GM19025 (cell line): ENCODE measurements at regions not wholly inside any gene's neighbourhood (a gene's known extent, or its start where the extent isn't known, plus 50 kb on each side); places are given as distances from the start of the nearest gene placed in this dataset.
"Not testable (repeated sequence)": the region's sequence is repeated elsewhere in the genome, so short reads cannot be mapped to it uniquely, and the experiment has no call there.

ENCODE experiments used
- ATAC-seq: cut with Tn5 transposase; IDR thresholded peaks from one replicate; pipeline ENCODE4 v1.9.1; 2021; ENCODE audit warnings: mild to moderate bottlenecking, low read depth, moderate library complexity; ENCODE audit not compliant: unreplicated experiment

DNA sequence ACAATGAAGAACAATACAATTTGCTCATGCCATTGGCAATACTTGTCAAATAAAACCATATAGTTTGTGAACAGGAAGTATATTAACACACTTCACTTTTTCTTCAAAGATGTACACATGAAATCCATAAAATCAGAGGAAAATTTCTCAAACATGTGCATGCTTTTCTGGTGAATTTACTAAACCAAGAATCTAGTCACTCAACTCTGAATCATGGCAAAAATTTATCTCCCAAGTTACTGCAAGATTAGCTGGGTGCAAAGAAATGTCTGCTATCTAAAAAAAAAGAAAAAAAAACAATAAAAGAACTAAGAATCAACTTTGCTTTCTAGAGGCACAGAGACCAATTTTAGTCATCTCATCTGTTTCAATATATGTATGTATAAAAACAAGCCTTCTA, 419.2 kb downstream of the NR4A2 start:
- ATAC-seq = no peak

DNA sequence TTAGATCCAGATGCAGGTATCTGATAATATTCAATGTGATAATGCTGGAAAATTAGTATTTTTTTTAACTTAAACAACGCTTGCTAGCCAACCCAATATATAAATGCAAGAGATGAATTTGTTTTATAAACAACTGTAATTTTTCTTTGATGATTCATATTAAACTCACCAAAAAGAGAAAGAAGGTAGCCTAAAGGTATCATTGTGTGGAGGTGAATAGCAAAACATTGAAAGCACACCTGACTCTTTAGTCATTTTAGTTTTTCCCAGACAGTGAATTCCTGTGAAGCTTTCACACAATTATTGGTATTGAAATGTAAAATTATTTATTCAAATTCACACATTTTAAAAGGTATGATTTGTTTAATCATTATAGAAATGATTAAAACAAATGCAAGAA, 424.0 kb downstream of the NR4A2 start:
- no peak for ATAC-seq

DNA sequence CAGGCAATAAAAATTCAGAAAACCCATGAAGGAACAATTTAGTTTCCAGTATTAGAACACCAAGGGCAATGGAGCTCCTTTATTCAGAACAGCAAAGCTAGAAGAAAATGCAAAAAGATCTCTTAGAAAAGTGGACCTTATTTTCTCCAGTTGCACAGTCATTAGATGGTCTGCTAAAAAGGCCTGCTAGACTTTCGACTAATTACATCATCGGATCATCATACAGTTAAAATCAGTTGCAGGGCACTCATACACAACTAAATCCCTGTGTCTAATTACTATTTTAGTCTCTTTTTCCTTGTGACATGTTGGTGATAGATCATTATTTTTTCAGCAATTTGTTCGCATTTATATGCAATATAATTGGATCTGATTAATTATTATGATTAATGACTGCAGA, 425.3 kb downstream of the NR4A2 start:
- no peak for ATAC-seq

DNA sequence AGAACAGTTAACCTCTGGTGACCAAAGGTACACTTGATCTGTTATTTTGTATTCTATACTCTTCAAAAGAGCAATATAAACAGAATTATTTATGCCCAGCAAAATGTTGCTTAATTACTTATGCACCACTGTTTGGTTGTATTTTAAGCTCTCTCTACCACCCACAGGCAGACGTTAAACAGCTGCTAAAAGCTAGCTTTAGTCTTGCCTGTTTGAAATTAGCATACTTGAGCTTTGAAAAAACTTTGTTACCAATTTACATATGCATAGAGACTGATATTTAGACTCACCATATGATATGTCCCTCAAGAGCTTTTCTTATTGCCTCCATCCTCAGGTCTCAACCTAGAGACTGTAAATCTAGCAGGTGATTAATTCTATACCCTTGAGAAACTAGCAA, 426.9 kb downstream of the NR4A2 start:
- no peak for ATAC-seq

DNA sequence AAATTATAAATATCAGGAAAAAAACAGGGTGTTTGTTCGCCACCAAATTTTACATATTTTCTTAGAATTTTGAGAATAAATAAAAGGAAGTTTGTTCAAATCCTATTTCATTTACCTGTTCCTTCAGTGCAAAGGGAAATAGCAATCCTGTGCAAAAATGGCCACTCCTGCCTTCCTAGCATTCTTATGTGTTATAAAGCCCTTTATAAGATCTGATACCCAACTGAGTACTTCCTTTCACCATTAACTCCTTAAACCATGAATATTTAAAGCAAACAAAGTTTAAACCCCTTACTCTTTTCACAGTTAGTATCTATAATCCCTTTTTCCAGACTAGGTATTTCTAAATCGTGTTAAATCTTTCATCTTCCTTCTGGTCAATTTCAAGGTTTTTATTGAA, 427.8 kb downstream of the NR4A2 start:
- ATAC-seq = no peak

DNA sequence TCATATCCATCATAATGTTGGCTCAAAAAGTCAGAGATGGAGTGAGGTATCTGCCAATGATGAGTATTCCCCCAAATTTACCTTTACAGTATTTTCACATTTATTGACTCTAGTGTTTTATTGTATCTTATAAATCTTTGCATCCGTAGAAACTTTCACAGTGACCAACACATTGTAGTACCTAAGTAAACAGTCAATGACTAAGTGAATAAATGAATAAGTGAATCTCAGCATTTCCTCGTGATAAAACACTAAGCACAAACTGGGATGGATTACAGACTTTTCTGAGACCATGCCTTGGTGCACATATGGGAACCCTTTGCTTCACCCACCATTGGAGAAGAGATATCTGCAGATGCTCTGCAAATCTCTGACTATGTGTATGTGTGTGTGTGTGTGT, 429.9 kb downstream of the NR4A2 start:
- ATAC-seq = no peak

DNA sequence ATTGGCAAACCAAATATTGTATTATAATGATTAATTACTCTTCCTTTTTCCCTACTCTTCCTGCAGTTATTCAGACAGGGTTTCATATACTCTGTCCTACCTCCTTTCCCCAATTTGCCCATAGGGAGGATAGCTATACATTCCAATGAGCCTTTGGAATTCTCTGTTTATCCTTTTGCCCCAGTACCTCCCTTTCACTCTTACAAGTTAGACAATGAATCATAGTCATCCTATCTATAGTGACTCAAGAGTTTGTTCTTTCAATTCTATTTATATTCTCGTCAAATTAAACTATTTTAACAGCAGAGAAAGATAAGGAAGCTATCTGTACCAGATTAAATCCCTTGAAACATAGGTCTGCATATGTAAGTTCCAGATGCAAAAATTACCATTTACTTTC, 437.5 kb downstream of the NR4A2 start:
- no peak for ATAC-seq

DNA sequence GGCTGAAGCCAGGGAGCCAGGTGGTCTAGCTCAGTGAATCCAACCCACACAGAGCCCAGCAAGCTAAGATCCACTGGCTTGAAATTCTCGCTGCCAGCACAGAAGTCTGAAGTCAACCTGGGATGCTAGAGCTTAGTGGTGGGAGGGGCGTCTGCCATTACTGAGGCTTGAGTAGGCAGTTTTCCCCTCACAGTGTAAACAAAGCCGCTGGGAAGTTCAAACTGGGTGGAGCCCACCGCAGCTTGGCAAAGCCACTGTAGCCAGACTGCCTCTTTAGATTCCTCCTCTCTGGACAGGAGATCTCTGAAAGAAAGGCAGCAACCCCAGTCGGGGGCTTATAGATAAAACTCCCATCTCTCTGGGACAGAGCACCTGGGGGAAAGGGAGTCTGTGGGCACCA, 452.1 kb downstream of the NR4A2 start:
- ATAC-seq = not testable (repeated sequence)

DNA sequence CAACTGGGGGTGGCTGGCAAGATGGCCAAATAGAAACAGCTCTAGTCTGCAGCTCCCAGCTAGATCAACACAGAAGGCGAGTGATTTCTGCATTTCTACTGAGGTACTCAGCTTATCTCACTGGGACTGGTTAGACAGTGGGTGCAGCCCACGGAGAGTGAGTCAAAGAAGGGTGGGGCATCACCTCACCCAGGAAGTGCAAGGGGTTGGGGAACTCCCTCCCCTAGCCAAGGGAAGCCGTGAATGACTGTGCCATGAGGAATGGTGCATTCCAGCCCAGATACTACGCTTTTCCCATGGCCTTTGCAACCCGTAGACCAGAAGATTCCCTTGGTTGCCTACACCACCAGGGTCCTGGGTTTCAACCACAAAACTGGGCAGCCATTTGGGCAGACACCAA, 452.6 kb downstream of the NR4A2 start:
- not testable (repeated sequence) for ATAC-seq

DNA sequence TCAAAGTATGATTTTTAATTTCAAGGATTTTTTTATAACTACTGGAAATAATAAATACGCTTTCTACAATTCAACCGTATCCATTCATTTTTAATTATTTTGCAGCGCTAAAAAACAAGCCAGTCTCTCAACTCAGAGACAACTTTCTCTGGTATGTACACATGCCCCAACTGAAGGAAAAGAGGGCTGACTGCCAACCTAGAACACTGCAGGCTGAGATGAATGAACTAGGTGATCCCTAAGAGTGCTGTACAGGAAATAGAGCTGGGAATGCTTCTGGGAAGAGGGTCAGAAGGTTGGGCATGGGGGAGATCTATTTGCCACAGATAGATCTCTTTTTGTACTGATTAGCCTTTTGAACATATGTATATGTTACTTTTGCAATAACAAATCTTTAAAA, 460.1 kb downstream of the NR4A2 start:
- no peak for ATAC-seq

DNA sequence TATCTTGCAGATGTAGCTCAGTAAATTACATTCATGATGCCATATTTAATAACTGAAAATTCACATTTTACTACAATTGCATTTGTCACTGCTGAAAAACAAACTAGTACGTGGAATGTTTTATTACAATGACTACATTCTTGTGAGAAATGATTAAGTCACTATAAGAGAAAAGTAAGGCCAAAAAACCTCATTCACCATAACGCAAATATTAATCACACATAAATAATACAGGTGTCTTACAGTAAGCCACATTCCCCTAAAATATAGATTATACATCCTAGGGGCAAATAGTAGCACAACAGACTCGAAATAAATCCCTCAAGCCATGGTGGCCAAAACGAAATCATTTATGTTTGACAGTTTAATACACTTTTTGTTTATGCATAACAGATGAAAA, 460.6 kb downstream of the NR4A2 start:
- ATAC-seq = no peak

DNA sequence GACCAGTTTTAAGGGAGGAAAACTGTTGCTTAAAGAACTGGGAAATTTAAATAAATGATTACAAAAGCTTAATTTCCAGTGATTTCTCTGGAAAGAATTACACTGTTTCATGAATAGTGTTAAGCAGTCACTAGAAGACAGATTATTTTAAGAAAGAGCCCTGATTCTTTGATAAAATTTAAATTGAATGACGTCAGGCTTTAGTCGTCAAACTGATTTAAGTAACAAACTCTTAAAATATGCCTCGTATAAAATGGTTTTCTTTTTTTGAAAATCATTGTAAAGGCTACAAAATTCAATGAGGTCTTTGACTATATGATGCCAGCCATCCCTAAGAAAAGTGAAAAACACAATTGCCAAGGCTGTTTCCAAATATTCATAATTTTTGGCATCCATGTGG, 465.0 kb downstream of the NR4A2 start:
- no peak for ATAC-seq

DNA sequence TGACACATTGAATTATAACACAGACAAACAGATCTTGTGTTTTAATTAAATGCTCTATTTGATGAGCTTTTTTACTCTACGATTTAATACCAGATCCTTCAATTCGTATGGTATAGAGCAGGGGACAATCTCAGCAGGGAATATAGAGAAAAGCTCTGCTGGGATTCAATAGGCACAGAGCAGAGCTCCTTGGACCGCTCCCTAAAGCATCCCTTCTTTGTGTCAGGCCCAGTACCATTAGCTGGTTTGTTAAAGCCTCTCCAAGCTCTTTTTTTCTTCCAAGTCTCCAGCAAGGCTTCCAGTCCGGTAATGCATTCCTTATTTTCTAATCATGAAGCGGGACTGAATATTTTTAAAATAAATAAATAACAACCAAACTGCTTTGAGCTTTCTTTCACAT, 466.0 kb downstream of the NR4A2 start:
- no peak for ATAC-seq

DNA sequence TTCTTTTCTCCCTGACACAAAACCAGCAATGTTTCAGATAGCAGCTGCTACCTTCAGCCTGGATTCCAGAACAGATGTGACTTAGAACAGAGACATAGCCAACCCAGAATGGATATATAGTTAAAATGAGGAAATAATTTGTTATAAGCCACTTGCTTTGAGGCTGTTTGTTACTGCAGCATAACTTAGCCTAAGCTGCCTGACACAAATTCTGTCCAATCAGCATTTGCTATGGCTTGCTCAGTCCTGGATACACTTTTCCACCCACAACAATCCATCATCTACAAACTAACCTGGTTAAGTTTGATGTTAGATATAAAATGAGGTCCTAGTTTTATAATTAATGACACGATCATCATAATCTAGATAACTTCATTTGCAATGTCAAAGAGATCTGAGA, 480.4 kb downstream of the NR4A2 start:
- no peak for ATAC-seq

DNA sequence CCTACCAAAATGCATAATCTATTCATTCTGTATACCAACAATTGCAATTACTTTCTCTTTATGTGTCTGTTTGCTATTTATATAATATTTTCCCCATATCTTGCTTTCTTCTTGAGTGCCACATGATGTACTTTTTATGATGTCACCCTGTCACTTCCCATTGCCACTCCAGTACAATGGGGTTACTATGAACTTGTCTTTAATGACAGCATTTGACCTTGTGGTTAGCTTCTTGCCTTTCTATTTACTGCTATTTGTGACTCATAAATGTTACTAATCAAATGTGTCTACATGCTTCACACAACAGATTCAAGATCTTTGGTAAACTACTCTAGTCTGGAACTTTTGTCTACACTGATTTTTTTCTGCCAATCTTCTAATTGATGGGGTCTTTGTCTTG, 486.3 kb downstream of the NR4A2 start:
- no peak for ATAC-seq

DNA sequence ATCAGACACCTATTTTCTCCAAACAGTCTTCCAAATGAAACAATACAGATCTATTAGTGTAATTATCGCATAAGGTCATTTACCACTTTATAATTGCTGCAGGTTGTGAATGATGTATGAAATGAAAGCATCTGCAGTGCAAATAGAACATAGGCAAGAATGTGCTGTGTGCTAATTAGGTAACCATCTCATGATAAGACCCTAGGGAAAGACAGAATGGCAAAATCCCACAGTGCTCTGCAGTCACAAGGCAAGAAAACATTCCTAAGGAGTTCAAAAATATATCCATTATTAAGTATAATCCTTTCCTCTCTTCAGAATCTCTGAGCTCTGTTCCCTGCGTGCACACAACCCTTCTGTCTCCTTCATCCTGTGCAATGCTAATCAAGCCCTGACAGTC, 488.1 kb downstream of the NR4A2 start:
- no peak for ATAC-seq

DNA sequence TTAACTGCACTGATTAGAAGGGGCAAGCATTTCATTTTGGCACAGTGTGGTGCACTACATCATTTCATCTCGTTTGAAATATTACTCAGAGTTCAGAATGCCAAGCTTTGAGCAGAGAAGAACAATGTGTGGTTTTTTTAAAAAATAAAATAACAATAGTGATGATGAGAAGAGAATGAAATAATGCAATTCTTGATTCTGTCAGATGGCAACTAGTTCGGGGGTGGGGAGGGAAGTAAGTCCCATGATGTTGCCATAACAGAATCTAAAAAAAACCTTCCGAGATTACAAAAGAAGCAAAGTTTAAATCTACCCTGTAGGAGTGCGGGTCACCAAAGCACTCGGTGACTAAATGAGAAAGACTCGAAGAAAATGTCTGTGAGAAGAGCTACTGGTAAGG, 490.4 kb downstream of the NR4A2 start:
- no peak for ATAC-seq

DNA sequence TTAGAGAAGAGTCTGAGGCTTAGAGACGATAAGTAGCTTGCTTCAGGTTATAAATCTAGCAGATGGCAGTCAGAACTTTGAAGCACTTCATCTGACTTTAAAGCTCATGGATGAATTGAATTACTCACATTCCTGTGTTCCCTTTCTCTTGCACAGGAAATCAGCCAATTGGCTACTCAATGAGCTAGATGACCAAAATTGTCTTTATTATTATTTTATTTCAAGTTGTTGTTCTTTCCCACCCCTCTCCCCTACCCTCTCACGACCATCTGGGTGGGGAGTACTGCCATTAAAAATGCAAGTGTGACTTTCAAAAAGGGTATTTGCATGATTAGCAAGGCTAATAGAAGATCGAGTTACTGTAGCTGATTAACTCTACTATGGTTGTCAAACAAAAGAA, 491.1 kb downstream of the NR4A2 start:
- ATAC-seq = no peak

DNA sequence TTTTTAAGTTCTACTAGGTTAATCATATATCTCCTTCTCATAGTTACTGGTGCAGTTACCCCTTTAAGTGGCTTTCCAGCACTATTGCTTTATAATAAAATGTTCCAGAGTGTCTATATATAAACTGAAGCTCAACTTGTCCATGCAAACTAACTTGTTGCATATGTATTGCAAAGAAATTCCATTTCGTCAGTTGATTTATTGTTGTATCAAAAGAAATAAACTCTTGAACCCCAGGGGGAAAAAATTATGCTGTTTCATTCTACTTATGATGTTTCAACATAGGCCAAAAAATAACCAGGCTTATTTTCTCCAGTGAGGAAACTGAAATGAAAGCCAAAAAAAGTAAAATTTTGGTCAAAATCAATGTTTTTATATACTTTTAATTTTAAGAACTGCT, 491.9 kb downstream of the NR4A2 start:
- no peak for ATAC-seq

DNA sequence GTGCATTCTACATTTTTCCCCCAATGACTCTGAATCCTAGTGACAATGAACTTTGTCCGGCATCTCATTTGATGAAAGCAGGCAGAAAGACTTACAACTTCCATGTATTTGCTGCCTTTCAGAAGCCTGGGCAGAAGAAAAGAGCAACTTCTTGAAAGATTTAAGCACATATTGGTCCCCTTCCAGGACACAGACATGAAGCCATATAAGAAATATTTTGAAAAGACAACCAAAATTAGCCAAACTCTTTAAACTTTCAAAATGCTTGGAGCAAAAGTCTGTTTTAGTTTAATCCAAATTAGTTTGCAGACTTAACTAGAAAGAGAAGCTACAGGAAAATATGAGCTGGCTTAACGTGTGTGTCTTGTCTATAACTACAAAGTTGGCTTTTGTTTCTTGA, 492.5 kb downstream of the NR4A2 start:
- ATAC-seq = no peak

DNA sequence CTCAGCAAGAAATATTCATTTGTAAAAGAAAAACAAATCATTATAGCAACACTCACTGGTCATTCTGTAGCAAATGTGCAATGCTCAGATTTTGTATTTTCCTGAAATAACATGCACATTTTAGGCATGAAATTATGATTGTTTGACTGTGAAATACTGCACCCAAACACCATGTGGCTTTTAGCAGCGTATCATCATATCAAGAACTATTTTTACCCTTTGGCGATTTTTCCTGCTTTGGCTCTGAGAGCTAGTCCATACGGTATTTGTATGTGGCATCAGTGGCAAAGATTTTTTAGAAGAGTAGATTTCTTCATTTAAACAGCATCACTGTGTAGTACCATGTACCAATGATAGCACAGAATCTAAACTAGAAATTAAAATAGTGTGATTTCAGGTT, 493.1 kb downstream of the NR4A2 start:
- no peak for ATAC-seq

DNA sequence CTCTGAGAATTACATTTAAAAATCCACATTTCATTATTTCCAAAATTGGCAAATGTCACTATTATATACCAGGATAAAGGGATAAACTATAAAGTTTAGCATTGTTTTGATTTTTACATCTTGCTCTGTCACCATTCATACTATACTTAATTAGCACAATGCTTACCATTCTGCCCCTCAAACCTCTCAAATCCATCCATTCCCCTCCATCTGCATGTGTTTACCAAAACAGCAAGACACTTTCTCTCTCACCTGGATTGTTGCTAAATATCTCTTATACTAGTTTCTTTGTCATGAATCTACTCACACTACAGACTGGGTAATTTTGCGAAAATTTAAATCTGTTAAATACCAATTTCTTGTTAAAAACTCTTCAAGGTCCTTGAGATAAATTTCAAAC, 496.1 kb downstream of the NR4A2 start:
- ATAC-seq = no peak

DNA sequence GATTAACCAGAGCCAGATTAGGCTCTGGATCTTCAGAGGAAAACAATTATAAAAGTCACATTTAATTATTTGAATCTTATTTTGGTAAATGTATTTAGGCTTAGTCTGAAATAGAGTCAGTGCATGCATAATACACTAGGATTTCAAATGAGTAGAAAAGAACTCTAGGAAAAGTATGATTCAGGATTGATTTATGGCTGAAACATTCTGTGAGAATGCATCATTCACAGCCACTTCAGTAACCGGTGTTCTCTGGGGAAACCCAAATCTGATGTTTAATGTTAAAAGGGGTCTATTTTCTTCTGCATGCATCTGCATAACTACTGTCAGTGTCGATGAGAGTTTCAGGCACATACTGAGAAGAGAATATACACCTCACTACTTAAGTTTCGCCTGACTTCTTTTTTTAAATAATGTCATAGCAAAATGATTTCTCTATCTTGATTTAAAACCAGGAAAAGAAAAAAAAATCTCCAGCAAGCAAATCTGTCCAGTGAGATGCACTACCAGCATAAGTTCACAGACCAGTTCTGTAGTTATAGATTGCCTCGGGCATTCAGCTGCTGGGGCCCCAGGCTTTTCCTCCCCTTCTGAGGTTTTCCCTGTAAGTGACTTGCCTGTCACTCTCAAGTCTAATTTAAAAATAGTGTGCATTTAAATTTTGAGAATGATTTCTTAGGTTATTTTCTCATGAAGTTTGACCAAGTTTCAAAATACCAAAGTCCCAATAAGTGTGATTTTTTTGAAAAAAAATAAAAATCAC, 501.5 kb downstream of the NR4A2 start:
- ATAC-seq = no peak
